ENCODE measurements at regions not wholly inside any gene's neighbourhood (a gene's known extent, or its start where the extent isn't known, plus 50 kb on each side); places are given as distances from the start of the nearest gene placed in this dataset.

DNA sequence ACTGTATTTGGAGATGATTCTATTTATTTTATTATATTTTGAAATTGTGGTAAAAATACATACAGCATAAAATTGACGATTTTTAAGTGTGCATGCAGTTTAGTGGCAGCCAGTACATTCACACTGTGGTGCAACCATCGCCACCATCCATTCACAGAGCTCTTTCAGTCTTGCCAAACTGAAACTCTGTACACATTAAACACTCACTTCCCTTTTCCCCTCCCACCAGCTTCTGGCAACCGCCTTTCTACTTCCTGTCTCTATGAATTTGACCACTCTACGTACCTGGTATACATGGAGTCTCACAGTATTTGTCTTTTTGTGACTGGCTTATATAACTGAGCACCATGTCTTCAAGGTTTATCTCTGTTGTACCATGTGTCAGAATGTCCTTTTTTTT lies 303.3 kb upstream of the ATP10A start:
- H3K4me2 ChIP-seq, result no peak overlapping the region
- H3F3A ChIP-seq (ENCODE audit: insufficient read depth, low read depth), result no peaks in the 10 kb centered on the region
- H3K9me3 ChIP-seq (ENCODE audit: insufficient read depth, low read depth), result no peaks in the 10 kb centered on the region
- ChIA-PET CTCF (no interaction called here), POLR2A (ENCODE audit: unreplicated experiment) (no interaction called here)
- H3K4me3 ChIP-seq, result no peak overlapping the region
- DNase-seq, result no peak
- no peak overlapping the region for H2AFZ ChIP-seq
- intact Hi-C loops (cut with micrococcal nuclease; ENCODE audit: unreplicated experiment), result no loop called here
- no peaks in the 10 kb centered on the region for H3K27me3 ChIP-seq (ENCODE audit: insufficient read depth, low read depth)
- no peak for TF ChIP-seq CTCF (conservative IDR thresholded peaks at IDR 0.05)
- H3K9me2 ChIP-seq (ENCODE audit: insufficient read depth), result no peaks in the 10 kb centered on the region
- H3K4me1 ChIP-seq (replicated peaks; ENCODE audit: insufficient read depth), result no peaks in the 10 kb centered on the region
- no peaks in the 10 kb centered on the region for H3K36me3 ChIP-seq (ENCODE audit: low read depth)
- no peak overlapping the region for H3K27ac ChIP-seq
- no peaks in the 10 kb centered on the region for H3K79me2 ChIP-seq (ENCODE audit: low read depth)
- BruUV-seq (replicated peaks), result no TSS peak
- no peaks in the 10 kb centered on the region for H4K20me1 ChIP-seq (ENCODE audit: insufficient read depth)

- no peaks in the 10 kb centered on the region for H3K79me2 ChIP-seq (ENCODE audit: low read depth)
- H2AFZ ChIP-seq, result no peak overlapping the region
- DNase-seq, result no peak
- intact Hi-C loops (cut with micrococcal nuclease; ENCODE audit: unreplicated experiment), result no loop called here
- H3K4me3 ChIP-seq, result no peak overlapping the region
- H3K27me3 ChIP-seq (ENCODE audit: insufficient read depth, low read depth), result no peaks in the 10 kb centered on the region
- H3K4me1 ChIP-seq (replicated peaks; ENCODE audit: insufficient read depth), result no peaks in the 10 kb centered on the region
- H3F3A ChIP-seq (ENCODE audit: insufficient read depth, low read depth), result no peaks in the 10 kb centered on the region
- H3K9me3 ChIP-seq (ENCODE audit: insufficient read depth, low read depth), result no peaks in the 10 kb centered on the region
- no peaks in the 10 kb centered on the region for H3K9me2 ChIP-seq (ENCODE audit: insufficient read depth)
- TF ChIP-seq EZH2 (IDR thresholded peaks at IDR 0.05; ENCODE audit: low read depth) (no peak), CTCF (conservative IDR thresholded peaks at IDR 0.05) (no peak)
- H4K20me1 ChIP-seq (ENCODE audit: insufficient read depth), result no peaks in the 10 kb centered on the region
- ChIA-PET POLR2A (ENCODE audit: unreplicated experiment) (no interaction called here), CTCF (no interaction called here)
- BruUV-seq (replicated peaks), result no TSS peak
- no peak overlapping the region for H3K27ac ChIP-seq
- no peaks in the 10 kb centered on the region for H3K36me3 ChIP-seq (ENCODE audit: low read depth)
- no peak overlapping the region for H3K4me2 ChIP-seq
Observed at GRCh38 chr15:26165546-26165945, 302.4 kb upstream of the ATP10A start.

DNA sequence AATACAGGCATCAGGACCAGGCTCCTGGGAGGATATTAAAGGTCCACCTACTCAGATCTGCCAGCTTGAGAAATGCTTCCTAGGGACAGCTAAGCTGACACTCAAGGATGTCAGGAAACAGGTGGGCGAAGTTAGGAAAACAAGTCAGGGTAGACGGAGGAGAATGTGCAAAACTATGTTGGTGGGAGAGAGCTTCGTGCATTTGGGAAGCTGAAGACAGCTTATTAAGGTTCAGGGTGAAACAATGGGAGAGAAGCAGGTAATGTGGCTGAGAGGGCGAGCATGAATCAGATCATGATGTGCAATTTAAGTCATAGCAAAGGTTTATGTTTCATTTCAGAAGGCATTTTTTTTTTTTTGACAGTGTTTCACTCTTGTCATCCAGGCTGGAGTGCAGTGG lies 297.2 kb upstream of the ATP10A start:
- no peak overlapping the region for H3K27ac ChIP-seq
- ChIA-PET POLR2A (ENCODE audit: unreplicated experiment) (no interaction called here), CTCF (no interaction called here)
- H3K9me3 ChIP-seq (ENCODE audit: insufficient read depth, low read depth), result no peaks in the 10 kb centered on the region
- no peaks in the 10 kb centered on the region for H4K20me1 ChIP-seq (ENCODE audit: insufficient read depth)
- peaks cover 6% of the 10 kb centered on the region for H3K27me3 ChIP-seq (ENCODE audit: insufficient read depth, low read depth)
- BruUV-seq (replicated peaks), result no TSS peak
- H3K9me2 ChIP-seq (ENCODE audit: insufficient read depth), result no peaks in the 10 kb centered on the region
- H3K79me2 ChIP-seq (ENCODE audit: low read depth), result no peaks in the 10 kb centered on the region
- H3K4me2 ChIP-seq, result no peak overlapping the region
- no peak overlapping the region for H3K4me3 ChIP-seq
- intact Hi-C loops (cut with micrococcal nuclease; ENCODE audit: unreplicated experiment), result no loop called here
- no peak for TF ChIP-seq EZH2 (IDR thresholded peaks at IDR 0.05; ENCODE audit: low read depth)
- no peak for TF ChIP-seq CTCF (conservative IDR thresholded peaks at IDR 0.05)
- H2AFZ ChIP-seq, result no peak overlapping the region
- no peaks in the 10 kb centered on the region for H3F3A ChIP-seq (ENCODE audit: insufficient read depth, low read depth)
- no peaks in the 10 kb centered on the region for H3K36me3 ChIP-seq (ENCODE audit: low read depth)
- no peaks in the 10 kb centered on the region for H3K4me1 ChIP-seq (replicated peaks; ENCODE audit: insufficient read depth)
- no peak for DNase-seq

Data from PC-9 (cell line).